KMS-11 (cell line): ENCODE measurements at regions not wholly inside any gene's neighbourhood (a gene's known extent, or its start where the extent isn't known, plus 50 kb on each side); places are given as distances from the start of the nearest gene placed in this dataset.

Experiments
- H2AFZ ChIP-seq: fragments of 200-600 bp; sonication (generic); 2 replicates; pipeline ENCODE4 v1.6.1; 2016; ENCODE audit warnings: antibody characterized with exemption, mixed run types, low read depth
- H3K27ac ChIP-seq: fragments of 200-600 bp; sonication (generic); 2 replicates; pipeline ENCODE4 v1.6.1; 2016; ENCODE audit warnings: mild to moderate bottlenecking, mixed run types
- H3K27me3 ChIP-seq: fragments of 200-600 bp; sonication (generic); 2 replicates; pipeline ENCODE4 v1.6.1; 2017; ENCODE audit warnings: mild to moderate bottlenecking, low read depth, mixed run types, moderate library complexity; ENCODE audit not compliant: insufficient read depth
- H3K36me3 ChIP-seq: fragments of 200-600 bp; sonication (generic); 2 replicates; pipeline ENCODE4 v1.6.1; 2017; ENCODE audit warnings: mild to moderate bottlenecking, mixed run types; ENCODE audit not compliant: insufficient read depth
- H3K4me1 ChIP-seq: fragments of 200-600 bp; sonication (generic); 2 replicates; pipeline ENCODE4 v1.6.1; 2016; ENCODE audit warnings: mild to moderate bottlenecking, low read depth, mixed run types; ENCODE audit not compliant: poor library complexity, severe bottlenecking
- H3K4me2 ChIP-seq: fragments of 200-600 bp; sonication (generic); 2 replicates; pipeline ENCODE4 v1.7.0; 2016; ENCODE audit warnings: mild to moderate bottlenecking, mixed run types
- H3K4me3 ChIP-seq: fragments of 200-600 bp; sonication (generic); IDR thresholded peaks from 2 replicates; pipeline ENCODE4 v1.6.1; 2017; ENCODE audit warnings: low read depth, low read length, mixed read lengths; ENCODE audit not compliant: insufficient read depth
- H3K79me2 ChIP-seq: fragments of 200-600 bp; sonication (generic); 2 replicates; pipeline ENCODE4 v1.6.1; 2016; ENCODE audit warnings: low read depth, mixed run types; ENCODE audit not compliant: insufficient read depth
- H3K9ac ChIP-seq: fragments of 200-600 bp; sonication (generic); 2 replicates; pipeline ENCODE4 v1.6.1; 2016; ENCODE audit warnings: mild to moderate bottlenecking, mixed run types
- H4K20me1 ChIP-seq: fragments of 200-600 bp; sonication (generic); 2 replicates; pipeline ENCODE4 v1.6.1; 2016; ENCODE audit warnings: mild to moderate bottlenecking, mixed run types; ENCODE audit not compliant: insufficient read depth
- TF ChIP-seq, protein P1 (sequence below): fragments of 200-600 bp; sonication (generic); conservative IDR thresholded peaks from 2 replicates; pipeline ENCODE4 v1.6.1; 2017; ENCODE audit warnings: low read depth, mild to moderate bottlenecking, antibody characterized with exemption, low read length, moderate library complexity, mixed read lengths

DNA sequence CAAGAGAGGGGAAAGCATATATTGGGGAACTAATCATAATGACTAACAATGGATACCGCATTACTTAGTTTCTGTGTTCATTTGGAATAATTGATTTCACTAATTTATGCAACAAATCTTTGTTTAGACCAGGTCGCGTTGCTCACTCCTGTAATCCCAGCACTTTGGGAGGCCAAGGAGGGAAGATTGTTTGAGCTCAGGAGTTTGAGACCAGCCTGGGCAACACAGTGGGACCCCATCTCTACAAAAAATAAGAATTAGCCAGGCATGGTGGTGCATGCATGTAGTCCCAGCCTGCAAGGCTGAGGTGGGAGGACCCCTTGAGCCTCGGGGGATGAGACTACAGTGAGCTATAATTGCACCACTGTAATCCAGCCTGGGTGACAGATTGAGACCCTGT lies 585.7 kb upstream of the CBLB start:
- peaks cover 27% of the 10 kb centered on the region for H3K4me1 ChIP-seq
- no peaks in the 10 kb centered on the region for H3K27me3 ChIP-seq
- TF ChIP-seq, protein P1, sequence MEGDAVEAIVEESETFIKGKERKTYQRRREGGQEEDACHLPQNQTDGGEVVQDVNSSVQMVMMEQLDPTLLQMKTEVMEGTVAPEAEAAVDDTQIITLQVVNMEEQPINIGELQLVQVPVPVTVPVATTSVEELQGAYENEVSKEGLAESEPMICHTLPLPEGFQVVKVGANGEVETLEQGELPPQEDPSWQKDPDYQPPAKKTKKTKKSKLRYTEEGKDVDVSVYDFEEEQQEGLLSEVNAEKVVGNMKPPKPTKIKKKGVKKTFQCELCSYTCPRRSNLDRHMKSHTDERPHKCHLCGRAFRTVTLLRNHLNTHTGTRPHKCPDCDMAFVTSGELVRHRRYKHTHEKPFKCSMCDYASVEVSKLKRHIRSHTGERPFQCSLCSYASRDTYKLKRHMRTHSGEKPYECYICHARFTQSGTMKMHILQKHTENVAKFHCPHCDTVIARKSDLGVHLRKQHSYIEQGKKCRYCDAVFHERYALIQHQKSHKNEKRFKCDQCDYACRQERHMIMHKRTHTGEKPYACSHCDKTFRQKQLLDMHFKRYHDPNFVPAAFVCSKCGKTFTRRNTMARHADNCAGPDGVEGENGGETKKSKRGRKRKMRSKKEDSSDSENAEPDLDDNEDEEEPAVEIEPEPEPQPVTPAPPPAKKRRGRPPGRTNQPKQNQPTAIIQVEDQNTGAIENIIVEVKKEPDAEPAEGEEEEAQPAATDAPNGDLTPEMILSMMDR = no peak
- H2AFZ ChIP-seq = no peak overlapping the region
- H3K79me2 ChIP-seq = no peaks in the 10 kb centered on the region
- no peaks in the 10 kb centered on the region for H3K36me3 ChIP-seq
- no peak overlapping the region for H3K27ac ChIP-seq
- H3K9ac ChIP-seq = no peak overlapping the region
- H4K20me1 ChIP-seq = no peaks in the 10 kb centered on the region
- H3K4me3 ChIP-seq = no peak overlapping the region
- H3K4me2 ChIP-seq = no peak overlapping the region

- no peaks in the 10 kb centered on the region for H3K36me3 ChIP-seq
- H3K4me2 ChIP-seq = peak overlapping the region; percentile 69
- no peaks in the 10 kb centered on the region for H4K20me1 ChIP-seq
- TF ChIP-seq, protein P1 = no peak
- H3K79me2 ChIP-seq = no peaks in the 10 kb centered on the region
- H3K27me3 ChIP-seq = no peaks in the 10 kb centered on the region
- peak overlapping the region; percentile 29; the same call in 1 of the 2 replicates for H2AFZ ChIP-seq
- H3K4me1 ChIP-seq = peaks cover 27% of the 10 kb centered on the region
- H3K4me3 ChIP-seq = no peak overlapping the region
- H3K27ac ChIP-seq = peak overlapping the region; percentile 66
- no peak overlapping the region for H3K9ac ChIP-seq
These were observed 588.7 kb upstream of the CBLB start for GRCh38 chr3:106457281-106458180.

DNA sequence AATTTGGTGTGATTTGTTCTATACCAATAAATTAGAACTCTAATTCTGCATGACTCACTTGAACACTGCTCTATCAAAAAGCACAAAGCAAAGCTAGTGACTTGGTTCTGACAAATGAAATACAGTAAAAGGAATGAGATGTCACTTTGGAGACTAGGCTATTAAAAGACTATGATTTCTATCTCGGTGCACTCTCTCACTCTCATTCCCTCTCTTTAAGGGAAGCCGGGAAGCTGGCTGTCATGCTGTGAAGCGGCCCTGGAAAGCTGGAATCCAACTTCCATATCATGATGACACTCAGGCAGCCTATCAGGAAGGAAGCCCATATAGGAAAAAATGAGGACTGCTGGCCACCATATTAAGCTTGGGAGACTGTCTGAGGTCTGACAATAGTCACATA lies 590.1 kb upstream of the CBLB start:
- peaks cover 27% of the 10 kb centered on the region for H3K4me1 ChIP-seq
- no peak overlapping the region for H3K4me3 ChIP-seq
- H2AFZ ChIP-seq = no peak overlapping the region
- no peaks in the 10 kb centered on the region for H3K79me2 ChIP-seq
- no peaks in the 10 kb centered on the region for H3K27me3 ChIP-seq
- H4K20me1 ChIP-seq = no peaks in the 10 kb centered on the region
- H3K4me2 ChIP-seq = no peak overlapping the region
- no peak overlapping the region for H3K27ac ChIP-seq
- TF ChIP-seq, protein P1 = no peak
- no peaks in the 10 kb centered on the region for H3K36me3 ChIP-seq
- H3K9ac ChIP-seq = no peak overlapping the region

GRCh38 chr3:106466881-106467280 lies 598.1 kb upstream of the CBLB start:
- Histone ChIP-seq H2AFZ (no peak overlapping the region), H4K20me1 (no peaks in the 10 kb centered on the region), H3K4me2 (no peak overlapping the region), H3K36me3 (no peaks in the 10 kb centered on the region), H3K27ac (no peak overlapping the region), H3K9ac (no peak overlapping the region), H3K4me3 (no peak overlapping the region), H3K27me3 (no peaks in the 10 kb centered on the region), H3K79me2 (no peaks in the 10 kb centered on the region), H3K4me1 (no peaks in the 10 kb centered on the region)
- TF ChIP-seq, protein P1 = no peak
